ENCODE measurements at regions not wholly inside any gene's neighbourhood (a gene's known extent, or its start where the extent isn't known, plus 50 kb on each side); places are given as distances from the start of the nearest gene placed in this dataset.

DNA sequence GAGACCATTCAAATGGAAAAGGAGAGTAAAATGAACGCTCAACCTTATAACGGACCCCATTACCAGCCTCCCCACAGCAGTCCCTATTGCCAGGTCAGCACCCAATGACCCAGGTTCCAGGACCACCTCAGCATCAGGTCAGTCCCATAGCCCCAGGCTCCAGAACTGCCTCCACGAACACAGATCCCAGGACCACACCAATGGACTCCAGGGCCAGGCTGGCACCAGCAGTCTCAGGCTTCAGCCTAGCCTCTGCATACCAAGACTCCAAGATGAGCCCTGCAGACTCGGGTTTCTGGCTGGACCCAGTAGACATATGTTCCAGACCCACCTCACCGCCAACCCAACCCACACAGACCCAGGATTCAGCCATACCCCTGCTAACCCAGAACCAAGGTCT is 625.0 kb upstream of the RGS18 start:
- in situ Hi-C loops (cut with MboI; ENCODE audit: low pct_unique_long_range_greater_than_20kb, low sequenced_read_pairs, unreplicated experiment) = no loop called here
- TF ChIP-seq, protein P1, sequence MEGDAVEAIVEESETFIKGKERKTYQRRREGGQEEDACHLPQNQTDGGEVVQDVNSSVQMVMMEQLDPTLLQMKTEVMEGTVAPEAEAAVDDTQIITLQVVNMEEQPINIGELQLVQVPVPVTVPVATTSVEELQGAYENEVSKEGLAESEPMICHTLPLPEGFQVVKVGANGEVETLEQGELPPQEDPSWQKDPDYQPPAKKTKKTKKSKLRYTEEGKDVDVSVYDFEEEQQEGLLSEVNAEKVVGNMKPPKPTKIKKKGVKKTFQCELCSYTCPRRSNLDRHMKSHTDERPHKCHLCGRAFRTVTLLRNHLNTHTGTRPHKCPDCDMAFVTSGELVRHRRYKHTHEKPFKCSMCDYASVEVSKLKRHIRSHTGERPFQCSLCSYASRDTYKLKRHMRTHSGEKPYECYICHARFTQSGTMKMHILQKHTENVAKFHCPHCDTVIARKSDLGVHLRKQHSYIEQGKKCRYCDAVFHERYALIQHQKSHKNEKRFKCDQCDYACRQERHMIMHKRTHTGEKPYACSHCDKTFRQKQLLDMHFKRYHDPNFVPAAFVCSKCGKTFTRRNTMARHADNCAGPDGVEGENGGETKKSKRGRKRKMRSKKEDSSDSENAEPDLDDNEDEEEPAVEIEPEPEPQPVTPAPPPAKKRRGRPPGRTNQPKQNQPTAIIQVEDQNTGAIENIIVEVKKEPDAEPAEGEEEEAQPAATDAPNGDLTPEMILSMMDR (IDR thresholded peaks at IDR 0.05; ENCODE audit: extremely low read depth, insufficient read depth, missing control alignments) = no peak
- no peak for DNase-seq (ENCODE audit: low spot score)

DNA sequence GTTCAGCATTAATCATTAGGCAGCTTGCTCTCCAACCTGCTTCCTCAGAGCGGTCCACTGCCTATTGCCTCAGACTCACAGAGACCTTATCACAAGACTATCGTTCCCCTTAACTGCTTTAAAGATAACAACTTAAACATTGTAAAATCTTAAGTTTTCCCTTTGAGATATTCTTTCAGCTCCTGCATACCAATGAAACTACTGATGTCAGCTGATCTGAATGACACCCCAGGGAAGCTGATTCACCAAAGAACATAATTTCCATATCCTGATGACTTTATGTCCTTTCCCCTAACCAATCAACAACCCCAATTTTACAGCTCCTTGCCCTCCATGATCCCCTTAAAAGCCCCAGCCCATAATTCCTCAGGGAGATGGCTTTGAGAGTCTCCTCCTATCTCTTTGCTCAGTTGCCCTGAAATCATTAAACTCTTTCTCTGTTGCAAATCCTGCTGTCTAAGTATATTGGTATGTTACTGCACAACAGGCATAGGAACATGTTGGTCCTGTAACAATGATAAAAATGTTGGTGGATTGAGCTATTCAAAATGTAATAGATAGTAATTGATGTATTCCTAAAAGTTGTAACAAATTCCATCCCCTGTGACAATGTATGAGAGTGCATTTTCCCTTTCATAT is 621.4 kb upstream of the RGS18 start:
- TF ChIP-seq, protein P1 (IDR thresholded peaks at IDR 0.05; ENCODE audit: extremely low read depth, insufficient read depth, missing control alignments) = no peak
- no peak for DNase-seq (ENCODE audit: low spot score)
- in situ Hi-C loops (cut with MboI; ENCODE audit: low pct_unique_long_range_greater_than_20kb, low sequenced_read_pairs, unreplicated experiment) = no loop called here

DNA sequence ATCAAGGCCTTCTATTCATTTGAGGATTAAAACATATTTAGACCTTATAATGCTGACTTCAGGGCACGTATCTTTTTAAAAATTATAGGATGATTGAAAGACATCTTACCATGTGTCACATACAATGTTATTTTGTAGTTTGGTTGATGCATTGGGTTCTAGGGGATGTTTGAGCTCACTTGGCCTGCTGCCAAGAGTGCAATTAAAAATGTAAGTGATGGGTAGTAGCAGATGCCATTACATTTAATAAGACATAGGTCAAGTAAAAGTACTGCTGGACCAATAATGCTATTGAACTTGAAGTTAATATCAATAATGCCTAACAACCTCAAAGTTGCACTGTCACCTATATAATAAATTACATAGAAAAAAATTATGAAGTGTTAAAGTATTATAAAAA is 616.5 kb upstream of the RGS18 start:
- TF ChIP-seq, protein P1 (IDR thresholded peaks at IDR 0.05; ENCODE audit: extremely low read depth, insufficient read depth, missing control alignments) = no peak
- in situ Hi-C loops (cut with MboI; ENCODE audit: low pct_unique_long_range_greater_than_20kb, low sequenced_read_pairs, unreplicated experiment) = no loop called here
- no peak for DNase-seq (ENCODE audit: low spot score)

DNA sequence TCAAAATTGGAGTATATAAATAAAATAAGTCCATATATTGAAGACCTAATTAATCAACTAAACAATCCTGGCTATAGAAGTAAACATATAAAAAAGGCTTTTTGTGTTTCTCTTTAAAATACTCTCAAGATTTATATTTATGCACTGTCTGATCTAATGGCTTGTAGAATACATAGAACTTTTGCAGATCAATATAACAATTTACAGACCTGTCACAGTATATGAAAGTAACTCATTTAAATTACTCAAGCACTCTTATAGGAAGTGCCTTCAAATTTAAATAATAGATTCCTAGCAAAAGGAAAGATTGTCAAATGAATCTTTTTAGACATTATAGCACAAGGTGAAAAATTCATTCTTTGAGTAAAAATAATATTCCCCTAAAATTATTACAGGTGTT is 615.8 kb upstream of the RGS18 start:
- DNase-seq (ENCODE audit: low spot score) = no peak
- in situ Hi-C loops (cut with MboI; ENCODE audit: low pct_unique_long_range_greater_than_20kb, low sequenced_read_pairs, unreplicated experiment) = no loop called here
- TF ChIP-seq, protein P1 (IDR thresholded peaks at IDR 0.05; ENCODE audit: extremely low read depth, insufficient read depth, missing control alignments) = no peak

DNA sequence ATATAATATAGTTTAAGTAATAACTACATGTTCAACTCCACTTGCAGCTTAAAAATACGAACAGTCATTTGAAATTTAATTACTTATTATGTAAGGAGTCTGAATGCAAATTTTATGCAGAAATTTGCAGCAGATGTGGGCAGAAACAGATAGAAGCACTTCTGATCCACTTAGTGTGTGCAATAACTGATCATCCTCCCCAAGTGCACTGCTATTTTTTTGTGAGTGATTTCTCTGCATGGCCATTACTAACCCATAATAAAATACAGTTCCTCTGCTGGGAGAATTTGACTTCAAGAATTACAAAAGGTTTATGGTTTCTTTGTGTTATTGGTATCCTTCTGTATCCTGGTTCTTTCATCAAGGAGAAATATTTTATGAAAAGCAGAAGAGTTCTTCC is 611.5 kb upstream of the RGS18 start:
- TF ChIP-seq, protein P1 (IDR thresholded peaks at IDR 0.05; ENCODE audit: extremely low read depth, insufficient read depth, missing control alignments) = no peak
- in situ Hi-C loops (cut with MboI; ENCODE audit: low pct_unique_long_range_greater_than_20kb, low sequenced_read_pairs, unreplicated experiment) = no loop called here
- DNase-seq (ENCODE audit: low spot score) = no peak

DNA sequence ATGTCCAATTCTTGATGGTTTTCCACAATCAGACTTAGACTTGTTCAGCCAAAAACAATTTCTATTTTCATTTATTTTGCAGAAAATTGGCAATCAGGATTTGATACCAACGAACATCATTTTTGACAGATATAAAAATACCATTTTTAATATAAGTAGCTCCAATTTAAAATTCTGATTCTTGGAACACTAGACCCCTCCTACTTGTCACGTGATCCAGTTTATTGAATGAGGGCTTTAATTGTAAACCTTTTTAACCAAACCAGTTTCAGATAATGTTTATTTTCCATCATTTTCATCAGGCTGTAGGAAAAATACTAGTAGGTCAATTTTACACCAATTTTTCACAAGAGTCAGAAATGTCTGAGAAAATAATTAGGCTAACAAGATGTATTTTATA is 607.2 kb upstream of the RGS18 start:
- no peak for DNase-seq (ENCODE audit: low spot score)
- in situ Hi-C loops (cut with MboI; ENCODE audit: low pct_unique_long_range_greater_than_20kb, low sequenced_read_pairs, unreplicated experiment) = no loop called here
- TF ChIP-seq, protein P1 (IDR thresholded peaks at IDR 0.05; ENCODE audit: extremely low read depth, insufficient read depth, missing control alignments) = no peak

All from GM13977 (cell line).